Gastroesophageal sphincter (tissue), 4 donors: ENCODE measurements at regions not wholly inside any gene's neighbourhood (a gene's known extent, or its start where the extent isn't known, plus 50 kb on each side); places are given as distances from the start of the nearest gene placed in this dataset.

Experiments
- ATAC-seq: fragments of 150-250 bp; one replicate; pipeline ENCODE4 v1.9.1; 2016; ENCODE audit warnings: mild to moderate bottlenecking, moderate library complexity
- H3K27ac ChIP-seq, 4 donors: fragments of 200-600 bp; sonication (generic) in 3 of 4; 1 replicate in 3 of 4; 2 replicates in 1 of 4; pipeline ENCODE4 v1.5.1; 2016 to 2019
- H3K27me3 ChIP-seq: fragments of 200-600 bp; sonication (generic); one replicate; pipeline ENCODE4 v1.5.1; 2019
- H3K36me3 ChIP-seq, 2 donors: fragments of 200-600 bp; sonication (generic); one replicate each; pipeline ENCODE4 v1.5.1; 2019; ENCODE audit warnings: control low read depth in 1 of 2
- H3K4me1 ChIP-seq, 3 donors: fragments of 200-600 bp; sonication (generic); 1 replicate in 2 of 3; 2 replicates in 1 of 3; pipeline ENCODE4 v1.5.1; 2016 to 2019; ENCODE audit warnings: control low read depth in 2 of 3
- H3K4me3 ChIP-seq, 2 donors: fragments of 200-600 bp; sonication (generic); one replicate each; pipeline ENCODE4 v1.5.1; 2019; ENCODE audit warnings: mild to moderate bottlenecking in 1 of 2, moderate library complexity in 1 of 2
- H3K9me3 ChIP-seq, 3 donors: fragments of 200-600 bp; sonication (generic); one replicate each; pipeline ENCODE4 v1.5.1; 2017 to 2019; ENCODE audit warnings: control low read depth in 2 of 3
- CTCF ChIP-seq, 4 experiments: fragments of 200-600 bp in 2 of 4; fragments of 450-650 bp in 2 of 4; sonication (generic) in 1 of 4; IDR thresholded peaks; one replicate each; pipeline ENCODE4 v1.5.1; 2017 to 2019; ENCODE audit warnings: antibody characterized with exemption in 4 of 4, mild to moderate bottlenecking in 2 of 4, moderate library complexity in 2 of 4
- EP300 ChIP-seq: sonication (generic); formaldehyde crosslinking; IDR thresholded peaks from one replicate; pipeline ENCODE4 v1.6.1; 2017; ENCODE audit warnings: antibody characterized with exemption, mild to moderate bottlenecking
- POLR2A ChIP-seq, 2 donors: fragments of 450-650 bp; IDR thresholded peaks; one replicate each; pipeline ENCODE4 v1.6.1; 2017; ENCODE audit warnings: antibody characterized with exemption in 2 of 2, mild to moderate bottlenecking in 2 of 2, moderate library complexity in 1 of 2
- POLR2AphosphoS5 ChIP-seq: sonication (generic); formaldehyde crosslinking; IDR thresholded peaks from one replicate; pipeline ENCODE4 v1.6.1; 2017; ENCODE audit warnings: antibody characterized with exemption
- WGBS, 2 donors: methylation state at CpG; one replicate each; pipeline ENCODE4 v1.1.5; 2018; ENCODE audit warnings: low coverage in 1 of 2; 5-methylcytosine and 5-hydroxymethylcytosine counted together

- Histone ChIP-seq H3K9me3 (no peaks in the 10 kb centered on the region), H3K27me3 (peaks cover 50% of the 10 kb centered on the region), H3K4me1 (no peaks in the 10 kb centered on the region), H3K36me3 (no peaks in the 10 kb centered on the region), H3K4me3 (no peak overlapping the region), H3K27ac (no peak overlapping the region)
- ATAC-seq: no peak
- TF ChIP-seq POLR2AphosphoS5 (no peak), POLR2A (IDR thresholded peaks at IDR 0.05) (no peak), CTCF (IDR thresholded peaks at IDR 0.05) (no peak), EP300 (no peak)
- 75% methylated on average over 12 to 13 of the region's 13 CpGs for WGBS, 2 donors
Observed at GRCh38 chr22:49166211-49166610, 661.5 kb downstream of the BRD1 start.

GRCh38 chr22:49164773-49165320 is 662.8 kb downstream of the BRD1 start:
- Histone ChIP-seq H3K4me1 (no peaks in the 10 kb centered on the region), H3K36me3 (no peaks in the 10 kb centered on the region), H3K27me3 (peaks cover 53% of the 10 kb centered on the region), H3K27ac (no peak overlapping the region), H3K9me3 (no peaks in the 10 kb centered on the region), H3K4me3 (no peak overlapping the region)
- no CpG with 5 or more reads among the region's 14 CpGs for WGBS, 2 donors
- TF ChIP-seq EP300 (no peak), CTCF (IDR thresholded peaks at IDR 0.05) (no peak), POLR2AphosphoS5 (no peak), POLR2A (IDR thresholded peaks at IDR 0.05) (no peak)
- ATAC-seq: no peak

- WGBS, 2 donors: 43 to 68% methylated on average over 7 to 11 of the region's 25 CpGs
- no peaks in the 10 kb centered on the region for H3K4me1 ChIP-seq
- H3K27me3 ChIP-seq: peaks cover 54% of the 10 kb centered on the region
Observed at GRCh38 chr22:49163960-49164690, 663.5 kb downstream of the BRD1 start.

GRCh38 chr22:49163258-49163959 is 664.3 kb downstream of the BRD1 start:
- Histone ChIP-seq H3K9me3 (no peaks in the 10 kb centered on the region), H3K4me1 (no peaks in the 10 kb centered on the region), H3K36me3 (no peaks in the 10 kb centered on the region), H3K27ac (no peak overlapping the region), H3K4me3 (no peak overlapping the region), H3K27me3 (peaks cover 57% of the 10 kb centered on the region)
- TF ChIP-seq POLR2AphosphoS5 (no peak), POLR2A (IDR thresholded peaks at IDR 0.05) (no peak), EP300 (no peak), CTCF (IDR thresholded peaks at IDR 0.05) (no peak)
- no peak for ATAC-seq
- no CpG with 5 or more reads among the region's 20 CpGs for WGBS, 2 donors

More at GRCh38 chr22:49163960-49164690, 663.5 kb downstream of the BRD1 start:
- H3K9me3 ChIP-seq: no peaks in the 10 kb centered on the region
- H3K4me3 ChIP-seq: no peak overlapping the region
- no peak overlapping the region for H3K27ac ChIP-seq
- no peak for ATAC-seq
- H3K36me3 ChIP-seq: no peaks in the 10 kb centered on the region
- no peak for TF ChIP-seq POLR2A (IDR thresholded peaks at IDR 0.05)
- no peak for TF ChIP-seq CTCF (IDR thresholded peaks at IDR 0.05)
- TF ChIP-seq EP300: no peak
- TF ChIP-seq POLR2AphosphoS5: no peak
